Endothelial cell of umbilical vein (primary cell): ENCODE measurements at regions not wholly inside any gene's neighbourhood (a gene's known extent, or its start where the extent isn't known, plus 50 kb on each side); places are given as distances from the start of the nearest gene placed in this dataset.

Experiments used
- CTCF ChIP-seq, 2 donors: IDR thresholded peaks; 1 replicate in 1 of 2; 2 replicates in 1 of 2; pipeline ENCODE4 v1.5.1; 2011; ENCODE audit warnings: low read length in 2 of 2, mild to moderate bottlenecking in 2 of 2, moderate library complexity in 2 of 2, control low read depth in 1 of 2, inconsistent platforms in 1 of 2, low read depth in 1 of 2; ENCODE audit not compliant: insufficient read depth in 1 of 2; ENCODE audit errors: extremely low read depth in 1 of 2
- MAX ChIP-seq: IDR thresholded peaks from 2 replicates; pipeline ENCODE4 v1.6.1; 2011; ENCODE audit not compliant: insufficient read depth, insufficient read length
- MYC ChIP-seq: IDR thresholded peaks from one replicate; pipeline ENCODE4 v1.6.1; 2011; ENCODE audit warnings: mild to moderate bottlenecking, low read depth, low read length
- POLR2AphosphoS5 ChIP-seq: IDR thresholded peaks from 2 replicates; pipeline ENCODE4 v1.6.1; 2012; ENCODE audit warnings: low read depth, mild to moderate bottlenecking, control low read depth, low read length, moderate library complexity; ENCODE audit not compliant: insufficient read depth

- TF ChIP-seq CTCF (IDR thresholded peaks at IDR 0.05; ENCODE audit: extremely low read depth in 1 of 2, insufficient read depth in 1 of 2, low read depth in 1 of 2, low read length in 2 of 2), result no peak
- no peak for TF ChIP-seq POLR2AphosphoS5
- no peak for TF ChIP-seq MYC
- TF ChIP-seq MAX, result no peak
Observed at GRCh38 chrX:87374324-87374723, 143.3 kb upstream of the KLHL4 start.
